ENCODE measurements at regions not wholly inside any gene's neighbourhood (a gene's known extent, or its start where the extent isn't known, plus 50 kb on each side); places are given as distances from the start of the nearest gene placed in this dataset.

- no peak overlapping the region for H3K4me2 ChIP-seq (ENCODE audit: low read length)
- POLR2A ChIA-PET: no interaction called here
- H3K4me1 ChIP-seq (ENCODE audit: control insufficient read depth in 1 of 2, insufficient read depth in 2 of 2, low read length in 2 of 2): no peaks in the 10 kb centered on the region
- no peak overlapping the region for H2AFZ ChIP-seq (ENCODE audit: low read depth, low read length, poor library complexity, severe bottlenecking)
- no peak overlapping the region for H3K27ac ChIP-seq (ENCODE audit: low read depth, low read length)
- no TSS peak for BruUV-seq (replicated peaks)
- no peaks in the 10 kb centered on the region for H4K20me1 ChIP-seq (ENCODE audit: insufficient read depth)
- H3K9me3 ChIP-seq (ENCODE audit: control insufficient read depth in 1 of 2, insufficient read depth in 1 of 2, low read depth in 1 of 2, low read length in 2 of 2): no peaks in the 10 kb centered on the region
- intact Hi-C loops (cut with micrococcal nuclease): no loop called here
- no peaks in the 10 kb centered on the region for H3K79me2 ChIP-seq (ENCODE audit: insufficient read depth, low read length)
- RAD21 ChIA-PET (ENCODE audit: low non-redundant PET in 1 of 2, low total read pairs in 2 of 2, uncharacterized antibody in 2 of 2, unreplicated experiment in 2 of 2): no interaction called here
- CTCF ChIA-PET: no interaction called here
- H3K4me3 ChIP-seq (replicated peaks in 1 of 2; ENCODE audit: low read depth in 1 of 2, low read length in 2 of 2): no peak overlapping the region
- H3K27me3 ChIP-seq (ENCODE audit: insufficient read depth, low read length): no peaks in the 10 kb centered on the region
- H3K9me2 ChIP-seq (ENCODE audit: insufficient read depth): no peaks in the 10 kb centered on the region
- DNase-seq (ENCODE audit: low read depth, low spot score) (no peak), ATAC-seq (no peak)
- no peaks in the 10 kb centered on the region for H3K36me3 ChIP-seq (ENCODE audit: control insufficient read depth in 1 of 2, insufficient read depth in 2 of 2, low read length in 2 of 2)
- TF ChIP-seq SIN3A (IDR thresholded peaks at IDR 0.05; ENCODE audit: low read depth) (no peak), CTCF (IDR thresholded peaks at IDR 0.05 in 2 of 3, conservative IDR thresholded peaks at IDR 0.05 in 1 of 3; ENCODE audit: borderline replicate concordance in 1 of 3, insufficient read depth in 1 of 3, low read depth in 2 of 3, low read length in 2 of 3) (no peak), MAX (IDR thresholded peaks at IDR 0.05) (no peak), REST (IDR thresholded peaks at IDR 0.05; ENCODE audit: low read depth) (no peak), ELF1 (IDR thresholded peaks at IDR 0.05; ENCODE audit: borderline replicate concordance, low read depth) (no peak), POLR2A (IDR thresholded peaks at IDR 0.05; ENCODE audit: borderline replicate concordance, extremely low read depth, insufficient read depth, insufficient read length) (no peak), ZNF274 (IDR thresholded peaks at IDR 0.05; ENCODE audit: low read depth, low read length) (no peak), CBX3 (IDR thresholded peaks at IDR 0.05; ENCODE audit: low read depth) (no peak), EGR1 (IDR thresholded peaks at IDR 0.05; ENCODE audit: low read depth) (no peak)
- TF ChIP-seq, protein P1, sequence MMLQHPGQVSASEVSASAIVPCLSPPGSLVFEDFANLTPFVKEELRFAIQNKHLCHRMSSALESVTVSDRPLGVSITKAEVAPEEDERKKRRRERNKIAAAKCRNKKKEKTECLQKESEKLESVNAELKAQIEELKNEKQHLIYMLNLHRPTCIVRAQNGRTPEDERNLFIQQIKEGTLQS (IDR thresholded peaks at IDR 0.05): no peak
- H3K9ac ChIP-seq (ENCODE audit: low read length): no peak overlapping the region
Observed at GRCh38 chr7:85897967-85898366, 711.1 kb upstream of the SEMA3D start.
